ENCODE measurements at regions not wholly inside any gene's neighbourhood (a gene's known extent, or its start where the extent isn't known, plus 50 kb on each side); places are given as distances from the start of the nearest gene placed in this dataset.

DNA sequence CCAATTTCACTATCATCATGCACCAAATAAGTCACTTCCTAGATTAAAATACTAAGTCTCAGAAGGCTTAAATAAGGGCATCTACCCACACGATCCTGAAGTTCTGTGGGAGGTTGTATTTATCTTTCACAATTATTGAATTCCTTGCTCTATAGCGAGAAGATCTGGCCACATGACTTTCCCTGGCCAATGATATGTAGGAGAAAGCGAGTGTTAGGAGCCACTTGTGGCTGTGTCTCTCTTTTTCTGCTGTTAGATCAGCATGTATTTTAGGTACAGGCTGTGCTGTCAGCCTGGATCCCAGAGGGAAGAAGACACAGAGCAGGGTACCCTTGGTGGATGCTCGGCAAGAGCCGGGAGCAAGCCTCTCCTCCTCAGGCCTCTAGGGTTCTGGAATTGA lies 131.3 kb upstream of the DPP6 start:
- intact Hi-C loops (cut with DNase I; ENCODE audit: low total_unique reads), result no loop called here
- H3K36me3 ChIP-seq, result no peaks in the 10 kb centered on the region
- H3K4me1 ChIP-seq, result no peaks in the 10 kb centered on the region
- H3K9me3 ChIP-seq, result no peaks in the 10 kb centered on the region
- TF ChIP-seq, protein P1, sequence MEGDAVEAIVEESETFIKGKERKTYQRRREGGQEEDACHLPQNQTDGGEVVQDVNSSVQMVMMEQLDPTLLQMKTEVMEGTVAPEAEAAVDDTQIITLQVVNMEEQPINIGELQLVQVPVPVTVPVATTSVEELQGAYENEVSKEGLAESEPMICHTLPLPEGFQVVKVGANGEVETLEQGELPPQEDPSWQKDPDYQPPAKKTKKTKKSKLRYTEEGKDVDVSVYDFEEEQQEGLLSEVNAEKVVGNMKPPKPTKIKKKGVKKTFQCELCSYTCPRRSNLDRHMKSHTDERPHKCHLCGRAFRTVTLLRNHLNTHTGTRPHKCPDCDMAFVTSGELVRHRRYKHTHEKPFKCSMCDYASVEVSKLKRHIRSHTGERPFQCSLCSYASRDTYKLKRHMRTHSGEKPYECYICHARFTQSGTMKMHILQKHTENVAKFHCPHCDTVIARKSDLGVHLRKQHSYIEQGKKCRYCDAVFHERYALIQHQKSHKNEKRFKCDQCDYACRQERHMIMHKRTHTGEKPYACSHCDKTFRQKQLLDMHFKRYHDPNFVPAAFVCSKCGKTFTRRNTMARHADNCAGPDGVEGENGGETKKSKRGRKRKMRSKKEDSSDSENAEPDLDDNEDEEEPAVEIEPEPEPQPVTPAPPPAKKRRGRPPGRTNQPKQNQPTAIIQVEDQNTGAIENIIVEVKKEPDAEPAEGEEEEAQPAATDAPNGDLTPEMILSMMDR (IDR thresholded peaks at IDR 0.05), result no peak
- TF ChIP-seq POLR2A (IDR thresholded peaks at IDR 0.05), result no peak
- no peak for DNase-seq
- no peak overlapping the region for H3K4me3 ChIP-seq
- no peaks in the 10 kb centered on the region for H3K27me3 ChIP-seq
- H3K27ac ChIP-seq, result no peak overlapping the region

DNA sequence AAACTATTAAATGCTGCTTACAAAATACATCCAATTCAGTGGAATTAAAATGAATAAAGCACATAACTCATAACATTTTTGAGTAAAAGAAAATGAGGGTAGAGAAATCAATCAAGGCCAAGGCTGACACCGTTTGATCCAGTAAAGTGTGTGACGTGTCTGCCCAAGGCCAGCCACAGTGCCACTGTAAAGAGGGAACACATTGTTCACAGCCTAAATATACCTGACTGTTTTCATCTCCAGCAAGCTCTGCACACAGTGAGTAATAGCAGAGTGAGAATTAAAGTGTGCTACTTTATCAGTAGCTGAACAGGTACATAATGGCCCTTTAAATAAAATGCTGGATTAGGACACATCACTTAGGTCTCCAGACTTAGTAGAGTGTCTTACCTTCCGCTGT lies 130.8 kb upstream of the DPP6 start:
- Histone ChIP-seq H3K4me1 (no peaks in the 10 kb centered on the region), H3K9me3 (no peaks in the 10 kb centered on the region), H3K27me3 (no peaks in the 10 kb centered on the region), H3K27ac (no peak overlapping the region), H3K36me3 (no peaks in the 10 kb centered on the region), H3K4me3 (no peak overlapping the region)
- no peak for DNase-seq
- intact Hi-C loops (cut with DNase I; ENCODE audit: low total_unique reads), result no loop called here
- TF ChIP-seq, protein P1 (IDR thresholded peaks at IDR 0.05), result no peak
- TF ChIP-seq POLR2A (IDR thresholded peaks at IDR 0.05), result no peak

DNA sequence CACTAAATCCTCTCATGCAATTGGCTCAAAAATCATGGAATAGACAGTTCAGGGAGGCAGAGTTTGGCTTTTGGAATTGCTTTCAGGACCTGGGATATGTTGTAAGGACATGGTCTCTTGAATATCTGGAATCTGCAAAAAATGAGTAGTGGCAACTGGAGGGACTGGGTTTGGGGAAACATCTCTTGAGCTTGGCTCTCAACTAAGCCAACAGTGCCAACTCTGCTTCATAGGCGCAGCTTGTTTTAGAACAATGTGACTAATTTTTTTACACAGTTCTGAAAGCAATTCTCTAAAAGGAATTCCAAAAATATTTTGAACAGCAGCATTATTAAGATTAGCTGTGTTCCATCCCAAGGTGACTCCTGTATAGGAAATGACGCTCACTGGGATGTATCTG lies 121.5 kb upstream of the DPP6 start:
- TF ChIP-seq POLR2A (IDR thresholded peaks at IDR 0.05), result no peak
- TF ChIP-seq, protein P1 (IDR thresholded peaks at IDR 0.05), result no peak
- Histone ChIP-seq H3K4me3 (no peak overlapping the region), H3K9me3 (no peaks in the 10 kb centered on the region), H3K36me3 (no peaks in the 10 kb centered on the region), H3K4me1 (no peaks in the 10 kb centered on the region), H3K27ac (no peak overlapping the region), H3K27me3 (no peaks in the 10 kb centered on the region)
- no peak for DNase-seq
- intact Hi-C loops (cut with DNase I; ENCODE audit: low total_unique reads), result no loop called here

DNA sequence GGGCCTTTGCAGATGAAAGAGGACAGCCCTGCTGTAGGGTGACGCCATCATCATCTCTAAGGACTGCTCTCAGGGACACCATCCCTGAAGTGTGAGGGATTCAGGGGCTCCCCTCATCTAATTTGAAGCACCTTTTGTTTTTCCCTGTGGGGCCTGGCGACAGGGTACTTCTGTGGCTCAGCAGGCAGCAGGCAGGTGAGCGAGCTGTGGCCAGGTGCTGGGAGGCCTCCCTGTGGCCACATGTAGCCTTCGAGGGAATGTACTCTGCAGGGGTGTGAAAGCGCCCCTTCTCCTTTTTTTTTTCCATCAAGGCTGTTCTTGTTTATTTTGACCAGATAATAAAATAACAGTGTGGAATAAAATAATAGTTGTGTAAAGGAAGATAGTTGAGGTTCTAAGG lies 118.2 kb upstream of the DPP6 start:
- no peak for DNase-seq
- Histone ChIP-seq H3K9me3 (no peaks in the 10 kb centered on the region), H3K4me1 (no peaks in the 10 kb centered on the region), H3K27ac (no peak overlapping the region), H3K27me3 (no peaks in the 10 kb centered on the region), H3K36me3 (no peaks in the 10 kb centered on the region), H3K4me3 (no peak overlapping the region)
- TF ChIP-seq, protein P1 (IDR thresholded peaks at IDR 0.05), result no peak
- TF ChIP-seq POLR2A (IDR thresholded peaks at IDR 0.05), result no peak
- intact Hi-C loops (cut with DNase I; ENCODE audit: low total_unique reads), result no loop called here

DNA sequence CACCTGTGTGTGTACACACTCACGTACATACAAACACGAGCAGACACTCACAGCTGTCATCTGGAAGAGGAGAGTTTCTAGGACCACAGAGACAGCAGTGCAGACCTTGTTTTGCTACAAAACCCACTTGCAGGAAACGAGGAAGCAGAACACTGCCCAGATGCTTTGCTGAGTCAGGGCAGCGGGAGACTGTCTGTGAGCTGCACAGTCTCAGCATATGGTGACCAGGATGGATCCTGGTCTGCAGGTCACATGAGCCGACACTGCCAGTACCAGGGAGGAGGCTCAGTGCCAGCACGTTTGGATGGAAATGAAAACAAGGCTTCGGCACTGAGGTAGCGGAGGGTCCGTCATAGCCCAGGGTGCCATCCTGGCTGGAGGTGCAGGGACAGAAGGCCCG lies 117.6 kb upstream of the DPP6 start:
- Histone ChIP-seq H3K27ac (no peak overlapping the region), H3K36me3 (no peaks in the 10 kb centered on the region), H3K4me1 (no peaks in the 10 kb centered on the region), H3K27me3 (no peaks in the 10 kb centered on the region), H3K4me3 (no peak overlapping the region), H3K9me3 (no peaks in the 10 kb centered on the region)
- intact Hi-C loops (cut with DNase I; ENCODE audit: low total_unique reads), result no loop called here
- DNase-seq, result no peak
- no peak for TF ChIP-seq POLR2A (IDR thresholded peaks at IDR 0.05)
- TF ChIP-seq, protein P1 (IDR thresholded peaks at IDR 0.05), result no peak
